LNCaP clone FGC (cell line): ENCODE measurements at regions not wholly inside any gene's neighbourhood (a gene's known extent, or its start where the extent isn't known, plus 50 kb on each side); places are given as distances from the start of the nearest gene placed in this dataset.

ENCODE experiments used
- DNase-seq: peaks from one replicate; pipeline ENCODE4 v3.0.0-alpha.2; 2011; ENCODE audit warnings: low read depth
- H3K4me3 ChIP-seq: 2 replicates; pipeline ENCODE4 v1.5.1; 2011; ENCODE audit warnings: mild to moderate bottlenecking, low read depth, low read length, control low read depth
- CTCF ChIP-seq: IDR thresholded peaks from 2 replicates; pipeline ENCODE4 v1.5.1; 2012; ENCODE audit warnings: mild to moderate bottlenecking; ENCODE audit not compliant: control insufficient read depth, insufficient read depth; ENCODE audit errors: extremely low read depth

- DNase-seq: no peak
- H3K4me3 ChIP-seq: no peak overlapping the region
- no peak for TF ChIP-seq CTCF
Measured at GRCh38 chr12:105745811-105746210, 392.9 kb downstream of the NUAK1 start.

GRCh38 chr12:105748806-105749600, 389.8 kb downstream of the NUAK1 start:
- no peak overlapping the region for H3K4me3 ChIP-seq
- no peak for TF ChIP-seq CTCF
- DNase-seq: no peak

GRCh38 chr12:105750096-105750495, 388.7 kb downstream of the NUAK1 start:
- H3K4me3 ChIP-seq: no peak overlapping the region
- no peak for DNase-seq
- no peak for TF ChIP-seq CTCF

- TF ChIP-seq CTCF: no peak
- no peak overlapping the region for H3K4me3 ChIP-seq
- no peak for DNase-seq
Measured at GRCh38 chr12:105754313-105754712, 384.4 kb downstream of the NUAK1 start.

GRCh38 chr12:105756961-105757360, 381.8 kb downstream of the NUAK1 start:
- no peak for TF ChIP-seq CTCF
- no peak for DNase-seq
- no peak overlapping the region for H3K4me3 ChIP-seq

- DNase-seq: no peak
- TF ChIP-seq CTCF: no peak
- H3K4me3 ChIP-seq: no peak overlapping the region
Measured at GRCh38 chr12:105759149-105759548, 379.6 kb downstream of the NUAK1 start.

GRCh38 chr12:105761075-105761474, 377.7 kb downstream of the NUAK1 start:
- peak; percentile 83 for DNase-seq
- H3K4me3 ChIP-seq: no peak overlapping the region
- TF ChIP-seq CTCF: no peak
